Hepatocyte (in vitro differentiated cells): ENCODE measurements at regions not wholly inside any gene's neighbourhood (a gene's known extent, or its start where the extent isn't known, plus 50 kb on each side); places are given as distances from the start of the nearest gene placed in this dataset.
A peak's percentile ranks its signal among the peaks of the same experiment; 100 is the strongest.

Experiments used
- DNase-seq: peaks from one replicate; pipeline ENCODE4 v3.0.0-alpha.2; 2016; ENCODE audit warnings: low spot score
- H2AFZ ChIP-seq: fragments of 200-600 bp; sonication (generic); 2 replicates; pipeline ENCODE4 v1.6.0; 2016; ENCODE audit warnings: antibody characterized with exemption, mild to moderate bottlenecking
- H3K27ac ChIP-seq: fragments of 200-600 bp; sonication (generic); 2 replicates; pipeline ENCODE4 v1.5.1; 2016; ENCODE audit warnings: mild to moderate bottlenecking
- H3K27me3 ChIP-seq: fragments of 200-600 bp; sonication (generic); 2 replicates; pipeline ENCODE4 v1.6.1; 2016
- H3K36me3 ChIP-seq: fragments of 200-600 bp; sonication (generic); replicated peaks from 2 replicates; pipeline ENCODE4 v1.5.1; 2016; ENCODE audit warnings: low read depth; ENCODE audit not compliant: insufficient read depth
- H3K4me1 ChIP-seq: fragments of 200-600 bp; sonication (generic); 2 replicates; pipeline ENCODE4 v1.5.1; 2016; ENCODE audit warnings: mild to moderate bottlenecking, moderate library complexity; ENCODE audit not compliant: insufficient read depth
- H3K4me2 ChIP-seq: fragments of 200-600 bp; sonication (generic); 2 replicates; pipeline ENCODE4 v1.6.0; 2016
- H3K4me3 ChIP-seq: fragments of 200-600 bp; sonication (generic); 2 replicates; pipeline ENCODE4 v1.5.1; 2016; ENCODE audit warnings: mild to moderate bottlenecking
- H3K79me2 ChIP-seq: fragments of 200-600 bp; sonication (generic); 2 replicates; pipeline ENCODE4 v1.6.0; 2017; ENCODE audit warnings: mild to moderate bottlenecking
- H3K9me2 ChIP-seq: fragments of 200-600 bp; sonication (generic); replicated peaks from 2 replicates; pipeline ENCODE4 v1.6.0; 2017; ENCODE audit warnings: mild to moderate bottlenecking; ENCODE audit not compliant: insufficient read depth
- H3K9me3 ChIP-seq: fragments of 200-600 bp; sonication (generic); 2 replicates; pipeline ENCODE4 v1.5.1; 2016; ENCODE audit warnings: low read depth, mild to moderate bottlenecking
- H4K20me1 ChIP-seq: fragments of 200-600 bp; sonication (generic); 2 replicates; pipeline ENCODE4 v1.6.0; 2016; ENCODE audit warnings: mild to moderate bottlenecking; ENCODE audit not compliant: insufficient read depth, poor library complexity, severe bottlenecking
- EZH2 ChIP-seq: fragments of 200-600 bp; sonication (generic); IDR thresholded peaks from 2 replicates; pipeline ENCODE4 v1.6.1; 2016; ENCODE audit warnings: antibody characterized with exemption, mild to moderate bottlenecking, borderline replicate concordance
- EZH2phosphoT487 ChIP-seq: fragments of 200-600 bp; sonication (generic); IDR thresholded peaks from one replicate; pipeline ENCODE4 v1.6.1; 2018; ENCODE audit warnings: antibody characterized with exemption, mild to moderate bottlenecking, low read depth, moderate library complexity; ENCODE audit not compliant: unreplicated experiment, severe bottlenecking
- WGBS: methylation state at CpG from one replicate; pipeline ENCODE4 v1.1.6; 2016; ENCODE audit warnings: low lambda C conversion rate; ENCODE audit errors: missing lambda C conversion rate; 5-methylcytosine and 5-hydroxymethylcytosine counted together
- TF ChIP-seq, protein P1 (sequence below): fragments of 200-600 bp; sonication (generic); IDR thresholded peaks from 2 replicates; pipeline ENCODE4 v1.5.1; 2016; ENCODE audit warnings: antibody characterized with exemption, mild to moderate bottlenecking; ENCODE audit not compliant: poor library complexity

DNA sequence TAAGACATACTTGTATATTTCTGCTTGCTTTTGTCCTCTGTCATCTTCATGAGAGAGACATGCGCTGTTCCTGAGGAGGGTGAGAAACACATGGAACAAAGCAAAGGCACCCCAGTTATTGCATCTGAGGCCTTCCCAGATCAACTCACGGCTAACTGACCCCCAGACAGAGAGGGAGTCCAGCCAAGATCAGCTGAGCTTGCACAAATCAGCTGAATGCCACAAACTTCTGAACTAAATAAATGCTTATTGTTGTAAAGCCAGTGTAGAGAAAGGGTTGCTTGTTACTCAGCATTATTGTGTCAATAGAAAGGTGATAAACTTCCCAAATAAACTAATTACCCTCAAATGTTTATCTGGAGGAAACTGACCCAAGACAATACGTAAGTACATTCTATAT is 163.8 kb downstream of the BTC start:
- Histone ChIP-seq H3K79me2 (no peaks in the 10 kb centered on the region), H3K4me1 (peaks cover 16% of the 10 kb centered on the region)
- 91% methylated on average over 3 of the region's 3 CpGs for WGBS

GRCh38 chr4:74631338-74631737 is 163.0 kb downstream of the BTC start:
- TF ChIP-seq, protein P1, sequence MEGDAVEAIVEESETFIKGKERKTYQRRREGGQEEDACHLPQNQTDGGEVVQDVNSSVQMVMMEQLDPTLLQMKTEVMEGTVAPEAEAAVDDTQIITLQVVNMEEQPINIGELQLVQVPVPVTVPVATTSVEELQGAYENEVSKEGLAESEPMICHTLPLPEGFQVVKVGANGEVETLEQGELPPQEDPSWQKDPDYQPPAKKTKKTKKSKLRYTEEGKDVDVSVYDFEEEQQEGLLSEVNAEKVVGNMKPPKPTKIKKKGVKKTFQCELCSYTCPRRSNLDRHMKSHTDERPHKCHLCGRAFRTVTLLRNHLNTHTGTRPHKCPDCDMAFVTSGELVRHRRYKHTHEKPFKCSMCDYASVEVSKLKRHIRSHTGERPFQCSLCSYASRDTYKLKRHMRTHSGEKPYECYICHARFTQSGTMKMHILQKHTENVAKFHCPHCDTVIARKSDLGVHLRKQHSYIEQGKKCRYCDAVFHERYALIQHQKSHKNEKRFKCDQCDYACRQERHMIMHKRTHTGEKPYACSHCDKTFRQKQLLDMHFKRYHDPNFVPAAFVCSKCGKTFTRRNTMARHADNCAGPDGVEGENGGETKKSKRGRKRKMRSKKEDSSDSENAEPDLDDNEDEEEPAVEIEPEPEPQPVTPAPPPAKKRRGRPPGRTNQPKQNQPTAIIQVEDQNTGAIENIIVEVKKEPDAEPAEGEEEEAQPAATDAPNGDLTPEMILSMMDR = no peak
- no peak for TF ChIP-seq EZH2phosphoT487
- H3K36me3 ChIP-seq = no peaks in the 10 kb centered on the region
- H3K4me3 ChIP-seq = no peak overlapping the region
- H4K20me1 ChIP-seq = no peaks in the 10 kb centered on the region
- H3K4me1 ChIP-seq = peaks cover 10% of the 10 kb centered on the region
- WGBS = 69% methylated on average over 2 of the region's 2 CpGs
- H3K27me3 ChIP-seq = no peaks in the 10 kb centered on the region
- H3K9me2 ChIP-seq = no peaks in the 10 kb centered on the region
- peak overlapping the region; percentile 90 for H3K27ac ChIP-seq
- no peaks in the 10 kb centered on the region for H3K79me2 ChIP-seq
- no peak overlapping the region for H2AFZ ChIP-seq
- no peaks in the 10 kb centered on the region for H3K9me3 ChIP-seq
- H3K4me2 ChIP-seq = no peak overlapping the region
- DNase-seq = no peak

More for the DNA sequence above, 163.8 kb downstream of the BTC start:
- no peak overlapping the region for H2AFZ ChIP-seq
- peak overlapping the region; percentile 90 for H3K27ac ChIP-seq
- H3K4me3 ChIP-seq = no peak overlapping the region
- H3K9me2 ChIP-seq = no peaks in the 10 kb centered on the region
- H3K4me2 ChIP-seq = no peak overlapping the region
- H3K36me3 ChIP-seq = no peaks in the 10 kb centered on the region
- H3K9me3 ChIP-seq = no peaks in the 10 kb centered on the region
- DNase-seq = no peak
- no peaks in the 10 kb centered on the region for H3K27me3 ChIP-seq
- H4K20me1 ChIP-seq = no peaks in the 10 kb centered on the region
- TF ChIP-seq EZH2phosphoT487 = no peak
- TF ChIP-seq, protein P1 = no peak
- TF ChIP-seq EZH2 = no peak

DNA sequence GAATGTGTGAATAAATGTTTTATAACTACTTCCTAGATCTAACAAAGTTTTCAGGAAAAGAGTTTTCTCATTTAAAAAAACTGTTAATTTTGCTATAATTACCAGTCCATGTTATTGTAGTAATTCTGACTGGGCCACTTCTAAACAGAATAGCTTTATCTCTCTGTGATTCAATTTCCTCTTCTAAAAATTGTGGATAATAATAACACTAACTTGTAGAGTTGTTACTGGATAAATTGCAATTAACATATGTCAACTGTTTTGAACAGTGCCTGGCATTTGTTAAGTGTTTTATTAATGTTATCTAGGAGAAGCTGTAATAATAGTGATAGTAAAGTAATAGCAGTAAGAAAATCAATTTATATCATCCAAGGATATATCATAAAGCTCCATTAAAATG is 162.3 kb downstream of the BTC start:
- Histone ChIP-seq H2AFZ (no peak overlapping the region), H3K27ac (peak overlapping the region; percentile 15), H3K27me3 (no peaks in the 10 kb centered on the region), H3K4me2 (no peak overlapping the region), H3K79me2 (no peaks in the 10 kb centered on the region), H3K4me1 (peaks cover 9% of the 10 kb centered on the region), H3K36me3 (no peaks in the 10 kb centered on the region), H3K4me3 (no peak overlapping the region), H4K20me1 (no peaks in the 10 kb centered on the region), H3K9me3 (no peaks in the 10 kb centered on the region), H3K9me2 (no peaks in the 10 kb centered on the region)
- no peak for DNase-seq
- TF ChIP-seq EZH2 (no peak), EZH2phosphoT487 (no peak)
- TF ChIP-seq, protein P1 = no peak

- Histone ChIP-seq H3K36me3 (no peaks in the 10 kb centered on the region), H3K4me1 (peaks cover 9% of the 10 kb centered on the region), H3K9me3 (no peaks in the 10 kb centered on the region), H4K20me1 (no peaks in the 10 kb centered on the region), H3K4me3 (no peak overlapping the region), H3K9me2 (no peaks in the 10 kb centered on the region), H2AFZ (no peak overlapping the region), H3K79me2 (no peaks in the 10 kb centered on the region), H3K27me3 (no peaks in the 10 kb centered on the region), H3K27ac (no peak overlapping the region), H3K4me2 (no peak overlapping the region)
- 74% methylated on average over 3 of the region's 3 CpGs for WGBS
- TF ChIP-seq, protein P1 = no peak
- TF ChIP-seq EZH2phosphoT487 (no peak), EZH2 (no peak)
- no peak for DNase-seq
These were observed 161.7 kb downstream of the BTC start for GRCh38 chr4:74632634-74633033.
